GM12875 (cell line): ENCODE measurements at regions not wholly inside any gene's neighbourhood (a gene's known extent, or its start where the extent isn't known, plus 50 kb on each side); places are given as distances from the start of the nearest gene placed in this dataset.

Experiments
- H3K4me3 ChIP-seq: one replicate; pipeline ENCODE4 v1.5.1; 2011; ENCODE audit warnings: low read depth, low read length, control low read depth
- TF ChIP-seq, protein P1 (sequence below): IDR thresholded peaks from 2 replicates; pipeline ENCODE4 v1.5.1; 2011; ENCODE audit warnings: low read depth, mild to moderate bottlenecking, control low read depth, inconsistent platforms, low read length, moderate library complexity, borderline replicate concordance; ENCODE audit not compliant: insufficient read depth

DNA sequence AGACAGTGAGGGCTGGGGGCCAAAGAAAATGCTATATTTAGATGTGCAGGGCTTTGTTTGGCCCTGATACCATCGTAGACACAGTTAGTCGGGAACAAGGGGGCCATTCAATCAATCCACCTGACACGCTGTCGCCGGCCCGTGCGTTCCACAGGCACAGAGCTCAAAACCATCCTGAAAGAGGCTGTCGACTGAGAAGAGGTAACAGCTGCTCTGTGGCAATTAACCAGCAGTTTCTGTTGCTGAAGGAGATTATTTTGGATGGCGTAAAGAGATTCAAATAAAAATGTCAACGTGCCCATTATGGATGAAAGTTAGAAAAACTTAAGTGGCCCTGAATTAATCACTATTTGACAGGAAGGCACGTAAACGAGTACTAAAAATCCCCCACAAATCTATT is 276.2 kb upstream of the IRX5 start:
- H3K4me3 ChIP-seq = no peak overlapping the region
- TF ChIP-seq, protein P1, sequence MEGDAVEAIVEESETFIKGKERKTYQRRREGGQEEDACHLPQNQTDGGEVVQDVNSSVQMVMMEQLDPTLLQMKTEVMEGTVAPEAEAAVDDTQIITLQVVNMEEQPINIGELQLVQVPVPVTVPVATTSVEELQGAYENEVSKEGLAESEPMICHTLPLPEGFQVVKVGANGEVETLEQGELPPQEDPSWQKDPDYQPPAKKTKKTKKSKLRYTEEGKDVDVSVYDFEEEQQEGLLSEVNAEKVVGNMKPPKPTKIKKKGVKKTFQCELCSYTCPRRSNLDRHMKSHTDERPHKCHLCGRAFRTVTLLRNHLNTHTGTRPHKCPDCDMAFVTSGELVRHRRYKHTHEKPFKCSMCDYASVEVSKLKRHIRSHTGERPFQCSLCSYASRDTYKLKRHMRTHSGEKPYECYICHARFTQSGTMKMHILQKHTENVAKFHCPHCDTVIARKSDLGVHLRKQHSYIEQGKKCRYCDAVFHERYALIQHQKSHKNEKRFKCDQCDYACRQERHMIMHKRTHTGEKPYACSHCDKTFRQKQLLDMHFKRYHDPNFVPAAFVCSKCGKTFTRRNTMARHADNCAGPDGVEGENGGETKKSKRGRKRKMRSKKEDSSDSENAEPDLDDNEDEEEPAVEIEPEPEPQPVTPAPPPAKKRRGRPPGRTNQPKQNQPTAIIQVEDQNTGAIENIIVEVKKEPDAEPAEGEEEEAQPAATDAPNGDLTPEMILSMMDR = no peak

GRCh38 chr16:54652201-54652770 is 278.4 kb upstream of the IRX5 start:
- H3K4me3 ChIP-seq = no peak overlapping the region
- TF ChIP-seq, protein P1 = no peak

- no peak overlapping the region for H3K4me3 ChIP-seq
- TF ChIP-seq, protein P1 = no peak
Measured at GRCh38 chr16:54651440-54652195, 279.0 kb upstream of the IRX5 start.

DNA sequence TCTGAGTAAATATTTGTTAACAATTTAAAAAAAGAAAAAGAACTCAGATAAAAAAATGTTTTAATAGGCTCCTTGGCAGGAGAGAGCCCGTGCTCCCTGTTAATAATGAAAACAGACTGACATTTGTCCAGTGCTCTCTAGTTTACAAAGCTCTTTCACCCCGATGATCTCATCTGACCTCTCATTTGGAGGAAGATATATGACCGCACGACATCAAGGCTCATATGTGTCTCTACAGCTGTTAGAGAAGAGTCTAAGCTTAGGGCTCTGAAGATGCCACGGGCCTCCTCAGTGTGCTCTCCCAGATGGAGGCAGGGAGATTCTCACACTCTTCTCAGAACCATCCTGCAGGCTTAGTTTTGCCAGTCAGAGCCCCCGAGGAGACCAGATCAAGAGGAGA is 280.8 kb upstream of the IRX5 start:
- TF ChIP-seq, protein P1 = no peak
- H3K4me3 ChIP-seq = no peak overlapping the region

GRCh38 chr16:54648575-54648974 is 282.1 kb upstream of the IRX5 start:
- TF ChIP-seq, protein P1 = no peak
- no peak overlapping the region for H3K4me3 ChIP-seq

- H3K4me3 ChIP-seq = no peak overlapping the region
- TF ChIP-seq, protein P1 = no peak
Measured at GRCh38 chr16:54647725-54648221, 282.9 kb upstream of the IRX5 start.

DNA sequence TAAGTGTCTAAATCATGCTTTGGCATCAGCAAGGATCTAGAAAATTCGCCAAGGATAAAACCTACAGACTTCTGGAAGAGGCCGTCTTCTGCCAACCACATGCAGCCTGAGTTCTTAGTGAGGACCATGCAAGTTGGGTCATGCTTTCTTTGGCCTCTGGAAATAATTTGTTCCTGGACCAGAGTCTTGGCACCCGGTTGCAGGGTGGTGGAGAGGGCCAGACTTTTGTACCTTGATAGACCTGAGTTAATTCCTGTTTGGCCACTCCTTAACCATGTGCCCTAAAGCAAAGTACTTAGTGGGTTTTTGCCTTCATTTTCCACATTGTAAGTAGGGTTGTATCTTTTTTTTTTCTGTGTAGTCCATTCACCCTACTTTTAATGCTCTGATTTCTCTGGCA is 283.4 kb upstream of the IRX5 start:
- no peak overlapping the region for H3K4me3 ChIP-seq
- TF ChIP-seq, protein P1 = no peak
